Esophagus squamous epithelium (tissue), 4 donors: ENCODE measurements at regions not wholly inside any gene's neighbourhood (a gene's known extent, or its start where the extent isn't known, plus 50 kb on each side); places are given as distances from the start of the nearest gene placed in this dataset.

Source experiments
- CTCF ChIP-seq, 6 experiments: fragments of 450-650 bp in 4 of 6; fragments of 200-600 bp in 2 of 6; sonication (generic) in 2 of 6; IDR thresholded peaks; one replicate each; pipeline ENCODE4 v1.5.1; 2016 to 2019; ENCODE audit warnings: antibody characterized with exemption in 6 of 6, mild to moderate bottlenecking in 4 of 6, moderate library complexity in 4 of 6
- POLR2A ChIP-seq, 4 donors: fragments of 450-650 bp; IDR thresholded peaks; one replicate each; pipeline ENCODE4 v1.6.1; 2017; ENCODE audit warnings: antibody characterized with exemption in 4 of 4, mild to moderate bottlenecking in 4 of 4, moderate library complexity in 3 of 4

GRCh38 chr4:107129076-107129475, 93.0 kb upstream of the DKK2 start:
- TF ChIP-seq CTCF (IDR thresholded peaks at IDR 0.05) (no peak), POLR2A (IDR thresholded peaks at IDR 0.05) (no peak)
